Esophagus squamous epithelium (tissue), 4 donors: ENCODE measurements at regions not wholly inside any gene's neighbourhood (a gene's known extent, or its start where the extent isn't known, plus 50 kb on each side); places are given as distances from the start of the nearest gene placed in this dataset.

Experiments
- POLR2A ChIP-seq, 4 donors: fragments of 450-650 bp; IDR thresholded peaks; one replicate each; pipeline ENCODE4 v1.6.1; 2017; ENCODE audit warnings: antibody characterized with exemption in 4 of 4, mild to moderate bottlenecking in 4 of 4, moderate library complexity in 3 of 4
- TF ChIP-seq, protein P1 (sequence below), 6 experiments: fragments of 450-650 bp in 4 of 6; fragments of 200-600 bp in 2 of 6; sonication (generic) in 2 of 6; IDR thresholded peaks; one replicate each; pipeline ENCODE4 v1.5.1; 2016 to 2019; ENCODE audit warnings: antibody characterized with exemption in 6 of 6, mild to moderate bottlenecking in 4 of 6, moderate library complexity in 4 of 6

- TF ChIP-seq, protein P1, sequence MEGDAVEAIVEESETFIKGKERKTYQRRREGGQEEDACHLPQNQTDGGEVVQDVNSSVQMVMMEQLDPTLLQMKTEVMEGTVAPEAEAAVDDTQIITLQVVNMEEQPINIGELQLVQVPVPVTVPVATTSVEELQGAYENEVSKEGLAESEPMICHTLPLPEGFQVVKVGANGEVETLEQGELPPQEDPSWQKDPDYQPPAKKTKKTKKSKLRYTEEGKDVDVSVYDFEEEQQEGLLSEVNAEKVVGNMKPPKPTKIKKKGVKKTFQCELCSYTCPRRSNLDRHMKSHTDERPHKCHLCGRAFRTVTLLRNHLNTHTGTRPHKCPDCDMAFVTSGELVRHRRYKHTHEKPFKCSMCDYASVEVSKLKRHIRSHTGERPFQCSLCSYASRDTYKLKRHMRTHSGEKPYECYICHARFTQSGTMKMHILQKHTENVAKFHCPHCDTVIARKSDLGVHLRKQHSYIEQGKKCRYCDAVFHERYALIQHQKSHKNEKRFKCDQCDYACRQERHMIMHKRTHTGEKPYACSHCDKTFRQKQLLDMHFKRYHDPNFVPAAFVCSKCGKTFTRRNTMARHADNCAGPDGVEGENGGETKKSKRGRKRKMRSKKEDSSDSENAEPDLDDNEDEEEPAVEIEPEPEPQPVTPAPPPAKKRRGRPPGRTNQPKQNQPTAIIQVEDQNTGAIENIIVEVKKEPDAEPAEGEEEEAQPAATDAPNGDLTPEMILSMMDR (IDR thresholded peaks at IDR 0.05), result no peak
- no peak for TF ChIP-seq POLR2A (IDR thresholded peaks at IDR 0.05)
Observed at GRCh38 chr18:78160961-78161656, 818.5 kb upstream of the SALL3 start.
